Heart right ventricle (tissue), 16 donors: ENCODE measurements at regions not wholly inside any gene's neighbourhood (a gene's known extent, or its start where the extent isn't known, plus 50 kb on each side); places are given as distances from the start of the nearest gene placed in this dataset.
A peak's percentile ranks its signal among the peaks of the same experiment; 100 is the strongest.
"Not testable (repeated sequence)": the region's sequence is repeated elsewhere in the genome, so short reads cannot be mapped to it uniquely, and the experiment has no call there.

ENCODE experiments used
- ATAC-seq, 8 donors: fragments of 200-7000 bp; cut with Tn5 transposase; one replicate each; pipeline ENCODE4 v1.9.1; 2020; ENCODE audit warnings: mild to moderate bottlenecking in 8 of 8, moderate library complexity in 8 of 8, moderate number of reproducible peaks in 1 of 8
- DNase-seq, 2 donors: peaks; one replicate each; pipeline ENCODE4 v3.0.0-alpha.2; 2020
- H3K27ac ChIP-seq, 10 donors: fragments of 200-600 bp; sonication (generic) in 2 of 10; one replicate each; pipeline versions ENCODE4 v1.5.0 to v1.8.0; 2020 to 2022; ENCODE audit warnings: mild to moderate bottlenecking in 3 of 10
- H3K27me3 ChIP-seq, 7 donors: fragments of 200-600 bp; one replicate each; pipeline ENCODE4 v1.8.0; 2021 to 2022; ENCODE audit warnings: mild to moderate bottlenecking in 2 of 7
- H3K36me3 ChIP-seq, 9 donors: fragments of 200-600 bp; sonication (generic) in 1 of 9; one replicate each; pipeline versions ENCODE4 v1.5.0 to v1.8.0; 2020 to 2022; ENCODE audit warnings: mild to moderate bottlenecking in 2 of 9
- H3K4me1 ChIP-seq, 9 donors: fragments of 200-600 bp; sonication (generic) in 1 of 9; one replicate each; pipeline versions ENCODE4 v1.5.0 to v1.8.0; 2020 to 2022; ENCODE audit warnings: mild to moderate bottlenecking in 4 of 9
- H3K4me3 ChIP-seq, 10 donors: fragments of 200-600 bp; sonication (generic) in 2 of 10; one replicate each; pipeline versions ENCODE4 v1.5.0 to v1.8.0; 2020 to 2022; ENCODE audit warnings: mild to moderate bottlenecking in 7 of 10, moderate library complexity in 2 of 10
- H3K9me3 ChIP-seq, 11 donors: fragments of 200-600 bp in 10 of 11; sonication (generic) in 2 of 11; one replicate each; pipeline versions ENCODE4 v1.5.0 to v1.8.0; 2013 to 2022; ENCODE audit warnings: mild to moderate bottlenecking in 2 of 11, control low read depth in 1 of 11, moderate library complexity in 1 of 11
- CTCF ChIP-seq, 9 donors: fragments of 200-600 bp; sonication (generic) in 2 of 9; IDR thresholded peaks; one replicate each; pipeline versions ENCODE4 v1.5.0 to v1.8.0; 2021 to 2022; ENCODE audit warnings: antibody characterized with exemption in 9 of 9, mild to moderate bottlenecking in 5 of 9, moderate library complexity in 1 of 9
- WGBS, 2 donors: extraction: QIAGEN DNeasy Blood & Tissue Kit; methylation state at CpG; one replicate each; pipeline ENCODE4 v1.1.7; 2013; ENCODE audit warnings: inconsistent platforms in 1 of 2; 5-methylcytosine and 5-hydroxymethylcytosine counted together
- intact Hi-C, 10 donors: fragments of 100-400 bp; cut with DNase I; formaldehyde crosslinking; loops; one replicate each; pipeline versions ENCODE4 v1.11.1 to v1.14.2; 2022
- donor health status: Arrhythmogenic right ventricular cardiomyopathy.
- donor health status: ischemic (EF 13 %, LVEDD 7.1; RV severe dilation, severe dysfunction).
- donor health status: healthy with polysubstance abuse.
- donor health status: DM: no; HTN: yes; CAD: no.
- donor health status: DM: no; HTN: no; CAD: no.
- donor health status: ischemic (EF 25% LVEDD 6.9; RV normal size, moderate dysfunction).
- donor health status: ischemic (EF 25% LVEDD 5.7; RV mildly dilated, moderate dysfunction).
- donor health status: healthy.
- donor health status: DM: yes; HTN: yes; CAD: no.
- donor health status: Ischemic cardiomyopathy.
- donor health status: ischemic (EF 35%, LVEDD 5.7; RV mildly dilated, moderate dysfunction).
- donor health status: nonischemic (EF 11% LVEDD 7.7; RV severe dilation, severe dysfunction).
- donor health status: DM: yes; HTN: yes; CAD: no.
- donor health status: PGD.
- donor health status: ischemic (EF 29% LVEDD 5.4; RV normal size, mild dysfunction).
- donor health status: nonischemic (EF 23%, LVEDD 6.1; RV moderate dilation, normal function).

GRCh38 chr7:149670288-149670687 is 103.1 kb downstream of the ZNF467 start:
- Histone ChIP-seq H3K9me3 (no peaks in the 10 kb centered on the region), H3K4me1 (peaks cover 0 to 13% (median 5%) of the 10 kb centered on the region in 9 donors), H3K36me3 (no peaks in the 10 kb centered on the region), H3K4me3 (peak overlapping the region in 1 of 10 donors; percentile 0), H3K27me3 (peaks cover 0 to 6% (median 0%) of the 10 kb centered on the region in 7 donors), H3K27ac (peak overlapping the region in 3 of 10 donors; percentile 2 to 35 (median 16))
- intact Hi-C loops, result loop anchor here in 4 of 10 donors (5.0 kb wide), 1 partner anchor 72 kb away; no protein-coding TSS in a partner anchor
- DNase-seq (peak in 1 of 2 donors; percentile 61), ATAC-seq (peak; percentile 71 to 92 (median 85))
- no peak for TF ChIP-seq CTCF (IDR thresholded peaks at IDR 0.05)
- WGBS, 2 donors, result 0 to 4% methylated on average over 1 of the region's 1 CpG

- H3K27me3 ChIP-seq, result peaks cover 0 to 6% (median 0%) of the 10 kb centered on the region in 7 donors
- DNase-seq (no peak), ATAC-seq (no peak)
- H3K9me3 ChIP-seq, result no peaks in the 10 kb centered on the region
- no peak overlapping the region for H3K4me3 ChIP-seq
- H3K27ac ChIP-seq, result no peak overlapping the region
- peak in 7 of 9 donors; percentile 30 to 56 (median 48) for TF ChIP-seq CTCF (IDR thresholded peaks at IDR 0.05)
- 41 to 44% methylated on average over 7 of the region's 7 CpGs for WGBS, 2 donors
- H3K36me3 ChIP-seq, result no peaks in the 10 kb centered on the region
- H3K4me1 ChIP-seq, result peaks cover 0 to 13% (median 5%) of the 10 kb centered on the region in 9 donors
- intact Hi-C loops, result loop anchor here in 4 of 10 donors (2.0 to 5.0 kb wide), 3 partner anchors 63 to 74 kb away; no protein-coding TSS in a partner anchor
Measured at GRCh38 chr7:149669121-149669818, 104.1 kb downstream of the ZNF467 start.

DNA sequence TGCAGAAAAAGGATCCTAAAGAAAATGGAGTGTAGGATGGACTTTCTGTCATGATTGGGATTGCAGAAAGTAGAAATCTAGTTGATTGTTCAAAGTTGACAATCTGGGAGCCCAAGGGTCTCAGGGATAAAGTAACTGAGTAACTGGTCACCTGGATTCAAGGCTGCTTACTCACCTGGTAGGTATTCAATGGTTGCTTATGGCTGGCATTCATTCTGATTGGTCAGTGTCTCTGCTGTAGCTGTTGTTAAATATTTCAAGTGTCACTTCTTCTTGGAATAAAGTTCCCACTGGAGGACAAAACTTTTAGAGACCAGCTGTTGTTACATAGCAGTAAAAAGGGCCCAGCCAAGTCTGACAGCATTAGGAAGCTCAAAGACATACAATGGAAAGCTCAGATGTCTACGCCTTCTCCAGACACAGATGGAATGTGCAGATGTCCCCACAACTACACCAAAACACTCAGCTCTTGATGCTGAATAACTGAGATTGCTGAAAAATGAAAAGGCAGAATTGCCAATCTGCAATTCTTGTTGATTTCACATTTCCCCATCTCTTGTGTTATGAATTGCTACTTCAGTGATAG is 106.9 kb downstream of the ZNF467 start:
- peaks cover 0 to 13% (median 5%) of the 10 kb centered on the region in 9 donors for H3K4me1 ChIP-seq
- 27 to 29% methylated on average over 1 of the region's 1 CpG for WGBS, 2 donors
- peaks cover 0 to 6% (median 0%) of the 10 kb centered on the region in 7 donors for H3K27me3 ChIP-seq
- DNase-seq (no peak), ATAC-seq (no peak)
- no peak for TF ChIP-seq CTCF (IDR thresholded peaks at IDR 0.05)
- no peak overlapping the region for H3K27ac ChIP-seq
- intact Hi-C loops, result loop anchor here in 3 of 10 donors (5.0 kb wide), 2 partner anchors 66 to 76 kb away; no protein-coding TSS in a partner anchor
- H3K4me3 ChIP-seq, result no peak overlapping the region
- no peaks in the 10 kb centered on the region for H3K36me3 ChIP-seq
- peaks cover 0 to 10% (median 0%) of the 10 kb centered on the region in 11 donors for H3K9me3 ChIP-seq

- DNase-seq, H3K4me3 ChIP-seq, H3K27ac ChIP-seq, H3K4me1 ChIP-seq, ATAC-seq, H3K27me3 ChIP-seq, H3K36me3 ChIP-seq: not testable (repeated sequence)
- peaks cover 0 to 10% (median 0%) of the 10 kb centered on the region in 11 donors for H3K9me3 ChIP-seq
- intact Hi-C loops, result loop anchor here in 3 of 10 donors (5.0 kb wide), 2 partner anchors 67 to 77 kb away; no protein-coding TSS in a partner anchor
- 80 to 85% methylated on average over 2 of the region's 2 CpGs for WGBS, 2 donors
Measured at GRCh38 chr7:149665618-149666017, 107.8 kb downstream of the ZNF467 start.
